ENCODE measurements at regions not wholly inside any gene's neighbourhood (a gene's known extent, or its start where the extent isn't known, plus 50 kb on each side); places are given as distances from the start of the nearest gene placed in this dataset.

GRCh38 chr14:35229084-35229791, 62.9 kb upstream of the PSMA6 start:
- POLR2A ChIA-PET, result interaction anchor here (1.2 to 1.8 kb wide), 2 partner anchors 63 to 175 kb away, joined by 4 to 10 read pairs; partner anchors contain the start of genes NFKBIA and PSMA6
- WGBS (ENCODE audit: missing lambda C conversion rate), result 63% methylated on average over 5 of the region's 5 CpGs

GRCh38 chr14:35229792-35230089, 62.4 kb upstream of the PSMA6 start:
- 76% methylated on average over 2 of the region's 2 CpGs for WGBS (ENCODE audit: missing lambda C conversion rate)
- ATAC-seq (no peak), FAIRE-seq (no peak), DNase-seq (ENCODE audit: low read depth in 1 of 2, low spot score in 1 of 2) (no peak)
- H3K4me3 ChIP-seq, result no peak overlapping the region
- H3K27ac ChIP-seq, result no peak overlapping the region; a peak in 1 of 6 replicates
- TF ChIP-seq RNF2 (IDR thresholded peaks at IDR 0.05; ENCODE audit: borderline replicate concordance, low read depth) (no peak), REST (IDR thresholded peaks at IDR 0.05) (no peak), MAX (IDR thresholded peaks at IDR 0.05) (no peak), CBX8 (IDR thresholded peaks at IDR 0.05) (no peak), CBX2 (IDR thresholded peaks at IDR 0.05; ENCODE audit: borderline replicate concordance, low read depth) (no peak), HOXA7 (CRISPR knock-in tag; IDR thresholded peaks at IDR 0.05) (no peak), BCL3 (IDR thresholded peaks at IDR 0.05) (no peak), MAFK (IDR thresholded peaks at IDR 0.05; ENCODE audit: partially characterized antibody) (no peak), ESRRA (IDR thresholded peaks at IDR 0.05; ENCODE audit: borderline replicate concordance, low read length) (no peak), NPAS2 (CRISPR knock-in tag; IDR thresholded peaks at IDR 0.05; ENCODE audit: borderline replicate concordance) (no peak), PHF8 (IDR thresholded peaks at IDR 0.05; ENCODE audit: borderline replicate concordance, low read depth) (no peak), TP53 (CRISPR knock-in tag; IDR thresholded peaks at IDR 0.05) (no peak), CHD2 (IDR thresholded peaks at IDR 0.05; ENCODE audit: low read length, partially characterized antibody) (no peak), POLR2A (IDR thresholded peaks at IDR 0.05; ENCODE audit: low read length) (no peak), HES2 (IDR thresholded peaks at IDR 0.05) (no peak), HOXB13 (CRISPR knock-in tag; IDR thresholded peaks at IDR 0.05; ENCODE audit: low read depth) (no peak)
- H3K4me1 ChIP-seq, result peaks cover 9% of the 10 kb centered on the region; the same call in 2 of the 3 replicates
- H3K9me3 ChIP-seq, result no peaks in the 10 kb centered on the region
- CTCF ChIA-PET, result interaction anchor here (0.5 to 2.3 kb wide), 34 partner anchors 9 to 406 kb away, joined by 3 to 21 read pairs (median 4); partner anchors contain the start of gene NFKBIA
- POLR2A ChIA-PET, result interaction anchor here (0.6 to 1.8 kb wide), 3 partner anchors 62 to 175 kb away, joined by 3 to 10 read pairs (median 4); partner anchors contain the start of genes NFKBIA and PSMA6
- H3K4me2 ChIP-seq, result no peak overlapping the region

More at GRCh38 chr14:35229084-35229791, 62.9 kb upstream of the PSMA6 start:
- peak; percentile 47 to 69; a peak in 4 of 6 replicates for ATAC-seq
- no peak overlapping the region for H3K4me3 ChIP-seq
- CTCF ChIA-PET, result interaction anchor here (0.6 to 2.3 kb wide), 34 partner anchors 8 to 188 kb away, joined by 3 to 21 read pairs (median 4); partner anchors contain the start of gene NFKBIA
- no peak overlapping the region for H3K4me2 ChIP-seq
- no peak for FAIRE-seq
- H3K4me1 ChIP-seq, result peaks cover 11% of the 10 kb centered on the region; the same call in 2 of the 3 replicates
- DNase-seq (ENCODE audit: low read depth in 1 of 2, low spot score in 1 of 2), result peak in 1 of 2 experiments; percentile 50
- peak; percentile 64; the same call in 2 of the 3 replicates for TF ChIP-seq SMC3 (IDR thresholded peaks at IDR 0.05)
- no peak for TF ChIP-seq MAZ (IDR thresholded peaks at IDR 0.05; ENCODE audit: borderline replicate concordance, low read depth, low read length)
- no peak for TF ChIP-seq E2F6 (IDR thresholded peaks at IDR 0.05; ENCODE audit: borderline replicate concordance, low read depth)
- TF ChIP-seq RAD21 (conservative IDR thresholded peaks at IDR 0.05 in 1 of 2, IDR thresholded peaks at IDR 0.05 in 1 of 2), result peak; percentile 64 to 66
- no peak for TF ChIP-seq ELK1 (IDR thresholded peaks at IDR 0.05; ENCODE audit: low read depth, low read length)
- TF ChIP-seq ZNF302 (CRISPR knock-in tag; IDR thresholded peaks at IDR 0.05), result no peak
- peak; percentile 51 for TF ChIP-seq CTCF (IDR thresholded peaks at IDR 0.05)
- TF ChIP-seq RFX5 (IDR thresholded peaks at IDR 0.05), result no peak
- no peak for TF ChIP-seq EP300 (IDR thresholded peaks at IDR 0.05)
- H3K9me3 ChIP-seq, result no peaks in the 10 kb centered on the region
- H3K27ac ChIP-seq, result no peak overlapping the region; a peak in 1 of 6 replicates

Data from A549 (cell line).